MM.1S (cell line): ENCODE measurements at regions not wholly inside any gene's neighbourhood (a gene's known extent, or its start where the extent isn't known, plus 50 kb on each side); places are given as distances from the start of the nearest gene placed in this dataset.

Experiments used
- DNase-seq: peaks from one replicate; pipeline ENCODE4 v3.0.0-alpha.2; 2015
- H2AFZ ChIP-seq: fragments of 300-600 bp; sonication (generic); 2 replicates; pipeline ENCODE4 v1.6.0; 2016; ENCODE audit warnings: antibody characterized with exemption, low read length
- H3F3A ChIP-seq: fragments of 300-600 bp; sonication (generic); 2 replicates; pipeline ENCODE4 v1.6.1; 2016; ENCODE audit warnings: mild to moderate bottlenecking, antibody characterized with exemption, low read length, moderate library complexity, mixed read lengths; ENCODE audit not compliant: insufficient read depth
- H3K27ac ChIP-seq: fragments of 300-600 bp; sonication (generic); 2 replicates; pipeline ENCODE4 v1.5.1; 2016; ENCODE audit warnings: mild to moderate bottlenecking, low read length
- H3K27me3 ChIP-seq: fragments of 300-600 bp; sonication (generic); replicated peaks from 2 replicates; pipeline ENCODE4 v1.6.0; 2016; ENCODE audit warnings: low read length; ENCODE audit not compliant: insufficient read depth
- H3K36me3 ChIP-seq: fragments of 300-600 bp; sonication (generic); replicated peaks from 2 replicates; pipeline ENCODE4 v1.6.1; 2016; ENCODE audit warnings: mild to moderate bottlenecking, low read length, mixed read lengths; ENCODE audit not compliant: insufficient read depth
- H3K4me1 ChIP-seq: fragments of 300-600 bp; sonication (generic); 2 replicates; pipeline ENCODE4 v1.6.1; 2016; ENCODE audit warnings: low read length, mixed read lengths
- H3K4me2 ChIP-seq: fragments of 300-600 bp; sonication (generic); 2 replicates; pipeline ENCODE4 v1.6.0; 2016; ENCODE audit warnings: low read depth, low read length
- H3K4me3 ChIP-seq: fragments of 300-600 bp; sonication (generic); 2 replicates; pipeline ENCODE4 v1.5.1; 2016; ENCODE audit warnings: low read length, mixed read lengths
- H3K79me2 ChIP-seq: fragments of 300-600 bp; sonication (generic); 2 replicates; pipeline ENCODE4 v1.6.1; 2016; ENCODE audit warnings: mixed run types, low read length, mixed read lengths
- H3K9ac ChIP-seq: fragments of 300-600 bp; sonication (generic); 2 replicates; pipeline ENCODE4 v1.6.1; 2016; ENCODE audit warnings: low read length, mixed read lengths
- H3K9me2 ChIP-seq: fragments of 300-600 bp; sonication (generic); replicated peaks from 2 replicates; pipeline ENCODE4 v1.6.1; 2016; ENCODE audit warnings: mild to moderate bottlenecking, low read length, mixed read lengths; ENCODE audit not compliant: insufficient read depth
- H3K9me3 ChIP-seq: fragments of 300-600 bp; sonication (generic); replicated peaks from 2 replicates; pipeline ENCODE4 v1.6.1; 2016; ENCODE audit warnings: mild to moderate bottlenecking, low read length, mixed read lengths; ENCODE audit not compliant: insufficient read depth
- H4K20me1 ChIP-seq: fragments of 300-600 bp; sonication (generic); 2 replicates; pipeline ENCODE4 v1.6.1; 2016; ENCODE audit warnings: mild to moderate bottlenecking, low read length, moderate library complexity, mixed read lengths; ENCODE audit not compliant: insufficient read depth
- EZH2 ChIP-seq: fragments of 300-600 bp; sonication (generic); optimal IDR thresholded peaks from 2 replicates; pipeline ENCODE3; 2017; ENCODE audit warnings: low read depth, mild to moderate bottlenecking, antibody characterized with exemption, low read length, mixed read lengths
- EZH2phosphoT487 ChIP-seq: fragments of 300-600 bp; sonication (generic); IDR thresholded peaks from 2 replicates; pipeline ENCODE4 v1.6.1; 2018; ENCODE audit warnings: antibody characterized with exemption, low read length
- TF ChIP-seq, protein P1 (sequence below): fragments of 300-600 bp; sonication (generic); IDR thresholded peaks from 2 replicates; pipeline ENCODE4 v1.5.1; 2016; ENCODE audit warnings: antibody characterized with exemption, low read length, mixed read lengths

DNA sequence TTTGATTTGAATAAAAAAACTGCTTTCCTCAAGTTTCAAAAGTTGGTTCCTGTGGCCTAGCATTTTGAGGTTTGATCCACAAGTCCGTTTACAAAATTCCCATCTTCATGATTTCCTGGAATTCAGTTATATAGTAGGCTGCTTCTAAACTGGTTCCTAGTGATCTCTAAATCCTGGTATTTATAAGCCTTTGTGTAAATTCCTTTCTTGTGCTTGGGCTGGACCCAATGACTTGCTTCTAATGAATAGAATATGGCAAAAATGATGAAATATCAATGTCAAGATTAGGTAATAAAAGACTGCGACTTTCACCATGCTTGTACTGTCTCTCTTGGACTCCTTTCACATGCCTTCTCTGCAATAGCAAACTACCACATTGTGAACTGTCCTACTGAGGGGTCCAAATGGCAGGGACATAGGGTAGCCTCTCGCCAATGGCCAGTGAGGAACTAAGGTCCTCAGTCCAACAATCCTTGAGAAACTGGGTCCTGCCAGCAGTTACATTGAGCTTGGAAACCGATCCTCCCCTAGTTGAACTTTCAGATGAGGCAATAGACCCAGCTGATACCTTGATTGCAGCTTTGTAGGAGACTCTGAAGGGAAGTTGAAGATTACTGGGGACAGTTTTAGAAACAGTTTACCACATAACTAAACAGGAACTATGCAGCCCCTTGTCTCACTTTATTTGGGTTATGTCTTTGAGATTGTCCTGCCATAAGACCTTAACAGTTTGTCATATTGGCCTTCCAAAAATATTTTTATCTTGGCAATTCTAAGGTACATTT lies 303.9 kb upstream of the TBC1D5 start:
- Histone ChIP-seq H3K27me3 (no peaks in the 10 kb centered on the region), H2AFZ (no peak overlapping the region), H3K36me3 (no peaks in the 10 kb centered on the region), H3K9me3 (no peaks in the 10 kb centered on the region), H3K4me3 (no peak overlapping the region), H3K4me2 (no peak overlapping the region), H3K79me2 (no peaks in the 10 kb centered on the region), H3K9ac (no peak overlapping the region), H3K9me2 (no peaks in the 10 kb centered on the region), H3K4me1 (no peaks in the 10 kb centered on the region), H3F3A (no peaks in the 10 kb centered on the region), H4K20me1 (no peaks in the 10 kb centered on the region), H3K27ac (no peak overlapping the region)
- TF ChIP-seq, protein P1, sequence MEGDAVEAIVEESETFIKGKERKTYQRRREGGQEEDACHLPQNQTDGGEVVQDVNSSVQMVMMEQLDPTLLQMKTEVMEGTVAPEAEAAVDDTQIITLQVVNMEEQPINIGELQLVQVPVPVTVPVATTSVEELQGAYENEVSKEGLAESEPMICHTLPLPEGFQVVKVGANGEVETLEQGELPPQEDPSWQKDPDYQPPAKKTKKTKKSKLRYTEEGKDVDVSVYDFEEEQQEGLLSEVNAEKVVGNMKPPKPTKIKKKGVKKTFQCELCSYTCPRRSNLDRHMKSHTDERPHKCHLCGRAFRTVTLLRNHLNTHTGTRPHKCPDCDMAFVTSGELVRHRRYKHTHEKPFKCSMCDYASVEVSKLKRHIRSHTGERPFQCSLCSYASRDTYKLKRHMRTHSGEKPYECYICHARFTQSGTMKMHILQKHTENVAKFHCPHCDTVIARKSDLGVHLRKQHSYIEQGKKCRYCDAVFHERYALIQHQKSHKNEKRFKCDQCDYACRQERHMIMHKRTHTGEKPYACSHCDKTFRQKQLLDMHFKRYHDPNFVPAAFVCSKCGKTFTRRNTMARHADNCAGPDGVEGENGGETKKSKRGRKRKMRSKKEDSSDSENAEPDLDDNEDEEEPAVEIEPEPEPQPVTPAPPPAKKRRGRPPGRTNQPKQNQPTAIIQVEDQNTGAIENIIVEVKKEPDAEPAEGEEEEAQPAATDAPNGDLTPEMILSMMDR = no peak
- TF ChIP-seq EZH2 (no peak), EZH2phosphoT487 (no peak)
- DNase-seq = no peak

GRCh38 chr3:18044971-18045880 lies 302.8 kb upstream of the TBC1D5 start:
- no peaks in the 10 kb centered on the region for H3K27me3 ChIP-seq
- no peak for DNase-seq

GRCh38 chr3:18044191-18044590 lies 301.8 kb upstream of the TBC1D5 start:
- TF ChIP-seq EZH2phosphoT487 = no peak
- H3K9me2 ChIP-seq = no peaks in the 10 kb centered on the region
- no peak overlapping the region for H3K4me2 ChIP-seq
- DNase-seq = no peak
- no peak overlapping the region for H2AFZ ChIP-seq
- H4K20me1 ChIP-seq = no peaks in the 10 kb centered on the region
- no peaks in the 10 kb centered on the region for H3K4me1 ChIP-seq
- H3K36me3 ChIP-seq = no peaks in the 10 kb centered on the region
- no peaks in the 10 kb centered on the region for H3K27me3 ChIP-seq
- H3K27ac ChIP-seq = no peak overlapping the region
- H3F3A ChIP-seq = no peaks in the 10 kb centered on the region
- no peak overlapping the region for H3K9ac ChIP-seq
- no peaks in the 10 kb centered on the region for H3K9me3 ChIP-seq
- H3K79me2 ChIP-seq = no peaks in the 10 kb centered on the region
- H3K4me3 ChIP-seq = no peak overlapping the region

More at GRCh38 chr3:18044971-18045880, 302.8 kb upstream of the TBC1D5 start:
- Histone ChIP-seq H3K4me1 (no peaks in the 10 kb centered on the region), H3K27ac (no peak overlapping the region), H3K4me3 (no peak overlapping the region), H3F3A (no peaks in the 10 kb centered on the region), H3K79me2 (no peaks in the 10 kb centered on the region), H3K36me3 (no peaks in the 10 kb centered on the region), H3K9me2 (no peaks in the 10 kb centered on the region), H3K4me2 (no peak overlapping the region), H2AFZ (no peak overlapping the region), H3K9me3 (no peaks in the 10 kb centered on the region), H4K20me1 (no peaks in the 10 kb centered on the region), H3K9ac (no peak overlapping the region)
- TF ChIP-seq, protein P1 = no peak
- TF ChIP-seq EZH2 = no peak
- no peak for TF ChIP-seq EZH2phosphoT487
